CD4-positive, alpha-beta T cell treated with Interleukin-21 for 1 hour (primary cell): ENCODE measurements at regions not wholly inside any gene's neighbourhood (a gene's known extent, or its start where the extent isn't known, plus 50 kb on each side); places are given as distances from the start of the nearest gene placed in this dataset.
"Not testable (repeated sequence)": the region's sequence is repeated elsewhere in the genome, so short reads cannot be mapped to it uniquely, and the experiment has no call there.

Experiments used
- DNase-seq: peaks from one replicate; pipeline ENCODE4 v3.0.0-alpha.2; 2020

- DNase-seq: no peak
Measured at GRCh38 chr6:112464901-112465665, 118.0 kb downstream of the RFPL4B start.

GRCh38 chr6:112466373-112467151, 119.4 kb downstream of the RFPL4B start:
- DNase-seq: no peak

DNA sequence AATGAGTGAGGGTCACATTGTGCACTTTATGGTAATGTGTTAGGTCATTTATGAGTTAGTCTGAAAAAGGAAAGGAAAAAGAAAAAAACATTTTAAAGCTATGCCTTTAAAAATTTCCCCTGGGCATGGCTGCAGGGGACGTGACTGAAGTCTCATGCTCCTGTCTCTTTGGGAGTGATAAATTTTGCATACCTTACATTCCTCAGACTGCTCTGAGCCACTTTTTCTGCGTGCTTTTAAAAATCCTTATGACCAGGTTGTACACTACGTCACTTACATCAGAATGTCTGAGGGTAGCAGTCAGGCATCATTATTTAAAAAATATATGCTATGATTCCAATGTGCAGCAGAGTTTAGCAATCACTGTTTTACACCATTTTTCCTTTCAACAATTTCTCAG, 121.2 kb downstream of the RFPL4B start:
- no peak for DNase-seq

DNA sequence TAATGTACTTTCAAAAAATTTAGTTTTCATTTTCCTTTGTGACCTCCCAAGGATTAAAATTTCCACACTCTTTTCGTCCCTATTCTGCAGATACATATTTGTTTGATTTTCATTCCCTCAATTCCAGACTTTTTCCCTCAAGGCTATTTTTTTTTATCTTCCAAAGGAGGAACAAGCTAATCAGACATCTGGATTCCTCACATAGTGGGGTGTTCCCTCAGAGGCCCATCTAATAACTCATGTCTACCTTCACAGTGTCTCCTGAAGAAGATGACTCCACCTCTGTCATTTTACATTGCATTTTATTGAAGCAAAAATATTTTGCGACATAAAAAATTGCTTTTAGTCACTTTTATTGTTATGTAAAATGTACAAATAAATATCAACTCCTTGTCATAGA, 122.2 kb downstream of the RFPL4B start:
- no peak for DNase-seq

- DNase-seq: no peak
Measured at GRCh38 chr6:112470376-112470775, 123.2 kb downstream of the RFPL4B start.

GRCh38 chr6:112470950-112471349, 123.8 kb downstream of the RFPL4B start:
- no peak for DNase-seq

GRCh38 chr6:112475083-112475482, 128.0 kb downstream of the RFPL4B start:
- no peak for DNase-seq

- no peak for DNase-seq
Measured at GRCh38 chr6:112477125-112477524, 130.0 kb downstream of the RFPL4B start.

DNA sequence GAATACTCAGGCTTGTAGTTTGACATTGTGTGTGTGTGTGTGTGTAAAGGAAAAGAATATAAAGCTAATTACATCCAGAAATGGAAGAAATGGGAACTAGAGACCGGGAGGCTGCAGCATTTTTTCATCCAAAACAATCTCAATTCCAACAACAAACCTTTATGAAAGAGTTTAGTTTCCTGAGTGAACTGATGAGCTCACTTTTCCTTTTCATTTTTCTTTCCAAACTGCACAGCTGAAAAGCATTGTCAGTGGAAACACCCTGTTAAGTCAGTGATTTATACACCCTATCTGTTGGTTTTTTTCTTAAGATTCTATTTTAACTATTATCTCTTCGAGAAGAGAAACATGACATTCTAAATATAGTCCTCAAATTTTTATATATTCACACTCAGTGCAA, 130.9 kb downstream of the RFPL4B start:
- no peak for DNase-seq

GRCh38 chr6:112479975-112480374, 132.8 kb downstream of the RFPL4B start:
- DNase-seq: not testable (repeated sequence)

DNA sequence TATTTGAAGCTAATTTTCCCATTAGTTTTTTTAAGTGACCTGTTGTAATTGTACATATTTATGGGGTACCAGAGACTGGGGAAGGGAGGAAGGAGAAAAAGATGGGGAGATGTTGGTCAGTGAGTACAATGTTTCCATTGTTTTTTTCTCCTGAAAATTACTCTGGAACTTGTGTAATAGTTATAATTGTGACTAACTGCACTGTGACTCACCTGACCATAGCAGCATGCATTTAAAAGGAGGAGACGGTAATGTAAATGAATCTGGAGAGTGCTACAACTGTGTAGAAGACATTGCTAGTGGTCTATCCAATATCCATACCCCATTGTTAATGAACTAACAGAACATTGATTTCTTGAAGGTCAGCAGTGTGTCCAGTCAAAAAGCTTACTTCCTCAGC, 133.4 kb downstream of the RFPL4B start:
- DNase-seq: no peak

DNA sequence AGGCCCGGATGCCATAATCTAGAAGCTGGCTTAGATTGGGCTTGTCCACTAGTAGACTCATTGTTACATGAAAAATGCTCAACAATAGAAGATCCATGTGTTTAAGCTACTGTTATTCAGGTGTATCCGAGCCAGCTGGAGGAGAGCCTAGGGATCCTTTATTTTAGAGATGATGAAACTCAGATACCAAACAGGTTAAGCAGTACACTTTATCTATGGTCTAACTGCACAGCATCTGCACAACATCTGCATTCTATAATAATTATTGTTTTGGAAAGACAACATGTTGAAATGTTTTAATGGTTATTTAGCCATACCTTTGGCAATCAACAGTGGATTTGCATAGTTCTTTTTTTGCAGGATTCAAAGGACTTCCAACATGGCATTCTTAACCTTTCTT, 134.1 kb downstream of the RFPL4B start:
- DNase-seq: no peak

DNA sequence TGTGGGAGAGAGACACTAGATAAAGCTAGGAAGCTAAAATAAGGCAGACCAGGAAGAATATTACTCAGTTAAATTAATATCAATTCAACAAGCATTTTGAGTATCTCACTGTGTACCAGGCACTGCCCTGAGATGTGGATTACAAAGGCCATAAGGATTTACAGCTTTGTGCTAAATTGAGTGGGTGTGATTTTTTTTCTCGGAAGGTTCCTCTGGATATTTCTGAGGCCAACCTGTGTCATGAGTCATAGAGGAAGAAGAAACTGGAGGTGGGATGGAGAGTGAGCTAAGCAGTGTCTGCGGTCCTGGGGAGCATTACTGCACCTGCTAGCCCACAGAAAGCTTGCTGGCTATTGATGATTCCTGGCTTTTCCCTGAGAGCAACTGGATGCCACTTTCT, 135.2 kb downstream of the RFPL4B start:
- no peak for DNase-seq

GRCh38 chr6:112485120-112485826, 138.1 kb downstream of the RFPL4B start:
- no peak for DNase-seq

GRCh38 chr6:112485827-112486212, 138.7 kb downstream of the RFPL4B start:
- no peak for DNase-seq

DNA sequence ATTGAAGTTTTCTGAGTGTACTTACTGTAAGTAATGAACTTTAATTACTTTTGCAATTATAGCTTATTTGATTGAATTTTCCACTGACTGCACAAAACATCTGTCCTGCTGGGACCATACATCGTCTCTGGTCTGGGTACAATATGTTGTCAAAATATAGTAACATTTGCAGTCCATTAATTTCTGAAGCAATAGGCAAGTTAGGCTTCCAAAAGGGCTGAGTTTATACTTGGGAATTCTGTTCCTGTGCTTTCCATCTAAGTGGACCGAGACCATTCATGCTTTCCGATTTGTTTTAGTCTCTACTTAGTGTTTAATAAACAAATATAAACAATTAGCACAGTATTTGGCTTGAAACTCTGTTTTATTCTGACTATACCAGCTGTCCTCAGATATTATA, 139.3 kb downstream of the RFPL4B start:
- no peak for DNase-seq

- DNase-seq: no peak
Measured at GRCh38 chr6:112488238-112488637, 141.1 kb downstream of the RFPL4B start.

DNA sequence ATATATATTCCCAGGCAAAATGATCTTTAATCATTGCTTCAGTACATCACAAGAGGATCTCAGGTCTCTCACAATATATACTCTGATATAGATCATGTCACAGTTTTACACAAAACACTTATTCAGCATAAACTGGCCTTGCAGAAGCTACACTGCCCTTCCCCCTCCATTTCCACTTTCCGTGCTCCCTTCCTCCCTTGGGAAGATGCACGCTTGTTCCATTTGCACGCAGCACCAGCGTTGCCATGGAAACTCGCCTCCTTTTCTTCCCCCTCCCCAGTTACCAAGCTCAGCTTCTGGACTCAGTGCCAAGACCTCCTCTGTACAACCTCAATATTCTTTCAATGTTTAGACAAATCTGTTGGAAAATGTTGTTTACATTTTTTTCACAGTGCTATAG, 154.6 kb downstream of the RFPL4B start:
- no peak for DNase-seq

DNA sequence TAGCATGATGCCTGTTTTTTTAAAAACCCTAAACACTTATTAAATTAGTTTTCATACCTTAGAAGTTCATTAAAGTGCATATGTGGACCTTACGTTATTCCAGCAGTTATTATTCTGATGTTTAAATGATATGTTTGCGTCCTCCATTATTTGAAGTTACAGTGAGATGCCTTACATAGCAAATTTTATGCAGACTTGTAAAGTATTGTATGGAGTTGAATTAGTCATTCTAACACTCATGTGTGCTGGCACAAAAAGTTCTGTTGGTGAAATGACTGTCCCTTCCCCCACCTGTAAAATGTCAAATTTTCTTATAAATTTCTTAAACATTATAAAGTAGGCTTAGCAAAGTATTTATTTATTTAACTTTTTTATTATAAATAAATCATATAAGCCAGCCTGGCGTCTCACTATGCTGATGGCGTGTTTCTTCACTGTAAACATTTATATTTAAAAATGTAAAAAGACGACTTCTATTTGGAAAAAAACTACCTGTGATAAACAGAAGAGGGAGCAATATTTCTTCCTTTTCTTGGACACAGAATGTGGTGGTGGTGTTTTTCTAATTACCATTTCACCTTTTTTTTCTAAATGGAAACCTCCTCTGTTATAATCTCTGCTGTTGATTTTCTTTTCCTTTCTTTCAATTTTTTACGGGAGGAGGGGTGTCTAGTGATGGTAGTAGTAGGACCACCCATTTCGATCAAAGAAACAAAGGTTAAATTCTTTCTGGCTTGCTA, 155.4 kb downstream of the RFPL4B start:
- DNase-seq: no peak

DNA sequence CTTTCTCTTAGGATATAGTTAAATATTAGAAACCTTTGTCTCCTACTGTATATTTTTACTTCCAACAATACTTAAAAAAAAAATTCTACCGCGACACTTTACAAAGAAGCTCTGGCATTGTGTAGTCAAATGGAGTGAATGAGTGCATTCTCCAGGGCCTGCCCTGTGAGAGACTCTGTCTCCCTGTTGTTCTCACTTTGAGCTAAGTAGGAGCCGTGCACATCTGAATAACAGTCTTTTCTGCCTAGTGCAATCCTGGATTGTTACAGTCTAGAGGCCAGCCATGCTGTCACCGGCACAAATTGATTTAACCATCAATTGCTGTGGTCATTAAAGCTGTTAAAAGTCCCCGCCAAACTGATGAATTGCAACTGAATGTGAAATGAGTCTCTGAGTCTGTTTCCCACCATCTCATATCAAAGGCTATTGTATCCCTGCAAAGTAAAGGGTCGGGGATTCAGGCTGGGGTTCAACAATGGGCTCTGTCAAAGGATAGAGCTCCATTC, 156.0 kb downstream of the RFPL4B start:
- no peak for DNase-seq

- no peak for DNase-seq
Measured at GRCh38 chr6:112504621-112505020, 157.5 kb downstream of the RFPL4B start.

- DNase-seq: no peak
Measured at GRCh38 chr6:112511441-112511840, 164.3 kb downstream of the RFPL4B start.

DNA sequence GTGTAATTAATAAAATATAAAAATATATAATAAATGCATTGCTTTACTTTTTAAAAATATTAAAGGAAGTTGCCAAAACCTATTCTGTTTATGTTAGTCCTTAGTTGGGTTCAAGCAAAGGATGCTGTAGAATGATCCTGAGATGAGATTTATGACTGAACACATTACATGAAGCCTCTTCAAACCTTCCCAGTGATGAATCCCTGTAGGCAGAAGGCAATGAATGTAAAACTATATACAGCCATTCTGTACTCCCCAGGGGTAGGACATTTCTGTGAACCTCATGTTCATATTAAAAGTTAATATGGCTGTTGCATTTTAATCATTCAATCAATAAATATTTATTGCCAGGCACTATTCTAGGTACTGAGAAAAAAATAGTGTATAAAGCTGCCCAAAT, 166.0 kb downstream of the RFPL4B start:
- no peak for DNase-seq
